ENCODE measurements at regions not wholly inside any gene's neighbourhood (a gene's known extent, or its start where the extent isn't known, plus 50 kb on each side); places are given as distances from the start of the nearest gene placed in this dataset.

DNA sequence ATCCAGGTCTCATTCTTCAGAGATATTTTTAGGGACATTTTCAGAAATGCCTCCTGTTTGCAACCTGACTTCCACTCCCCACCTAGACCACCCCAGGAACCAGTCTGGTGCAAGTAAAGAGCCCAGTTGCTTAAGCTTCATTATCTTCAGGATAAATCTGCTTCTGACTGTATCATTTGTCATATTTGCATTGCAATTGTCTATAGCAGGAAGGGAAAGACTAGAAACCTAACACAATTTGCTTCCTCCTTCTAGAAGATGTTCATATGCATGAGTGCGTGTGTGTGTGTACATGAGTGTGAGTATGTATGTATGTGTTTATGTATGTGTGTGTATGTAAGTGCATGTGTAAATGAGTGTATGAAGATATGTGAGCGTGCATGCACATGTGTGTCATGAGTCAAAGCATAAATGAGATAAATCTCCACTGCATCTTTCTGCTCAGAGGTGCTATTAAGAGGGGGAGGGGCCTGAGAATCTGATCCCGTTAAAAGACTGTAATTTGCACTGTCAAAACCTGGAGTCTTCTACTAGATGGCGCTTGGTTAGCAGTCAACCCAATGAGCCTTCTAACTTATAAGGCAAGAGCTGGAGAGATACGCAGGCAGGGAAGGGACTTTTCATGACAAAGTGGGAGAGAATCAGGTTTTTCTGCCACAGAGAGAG is 178.8 kb upstream of the KL start:
- Histone ChIP-seq H3K4me3 (ENCODE audit: insufficient read depth, low read depth, low read length) (no peak overlapping the region), H3K27ac (ENCODE audit: low read depth, low read length) (no peak overlapping the region), H3K4me2 (ENCODE audit: low read length) (no peak overlapping the region), H4K20me1 (ENCODE audit: insufficient read depth, low read length) (no peaks in the 10 kb centered on the region), H3K9me3 (ENCODE audit: insufficient read depth, low read depth, low read length) (no peaks in the 10 kb centered on the region), H3K79me2 (ENCODE audit: insufficient read depth, low read length) (no peaks in the 10 kb centered on the region), H3K36me3 (ENCODE audit: insufficient read depth, low read length) (no peaks in the 10 kb centered on the region), H3K4me1 (ENCODE audit: insufficient read depth, low read length) (peaks cover 7% of the 10 kb centered on the region), H3K9ac (ENCODE audit: low read length) (no peak overlapping the region), H2AFZ (ENCODE audit: low read depth, low read length) (no peak overlapping the region), H3K27me3 (ENCODE audit: insufficient read depth, low read length) (no peaks in the 10 kb centered on the region)
- Mint-ChIP-seq H3K9me3 (ENCODE audit: unreplicated experiment) (no peaks in the 10 kb centered on the region), H3K36me3 (ENCODE audit: low read depth, unreplicated experiment) (no peaks in the 10 kb centered on the region), H3K4me1 (ENCODE audit: low read depth, unreplicated experiment) (peaks cover 4% of the 10 kb centered on the region), H3K4me3 (ENCODE audit: unreplicated experiment) (no peak overlapping the region), H3K27me3 (ENCODE audit: low read depth, unreplicated experiment) (no peaks in the 10 kb centered on the region), H3K27ac (ENCODE audit: unreplicated experiment) (no peak overlapping the region)
- no peak for DNase-seq (ENCODE audit: low read depth)
- FAIRE-seq = no peak
- no peak for TF ChIP-seq EZH2 (IDR thresholded peaks at IDR 0.05; ENCODE audit: insufficient read depth, low read length)
- TF ChIP-seq, protein P1, sequence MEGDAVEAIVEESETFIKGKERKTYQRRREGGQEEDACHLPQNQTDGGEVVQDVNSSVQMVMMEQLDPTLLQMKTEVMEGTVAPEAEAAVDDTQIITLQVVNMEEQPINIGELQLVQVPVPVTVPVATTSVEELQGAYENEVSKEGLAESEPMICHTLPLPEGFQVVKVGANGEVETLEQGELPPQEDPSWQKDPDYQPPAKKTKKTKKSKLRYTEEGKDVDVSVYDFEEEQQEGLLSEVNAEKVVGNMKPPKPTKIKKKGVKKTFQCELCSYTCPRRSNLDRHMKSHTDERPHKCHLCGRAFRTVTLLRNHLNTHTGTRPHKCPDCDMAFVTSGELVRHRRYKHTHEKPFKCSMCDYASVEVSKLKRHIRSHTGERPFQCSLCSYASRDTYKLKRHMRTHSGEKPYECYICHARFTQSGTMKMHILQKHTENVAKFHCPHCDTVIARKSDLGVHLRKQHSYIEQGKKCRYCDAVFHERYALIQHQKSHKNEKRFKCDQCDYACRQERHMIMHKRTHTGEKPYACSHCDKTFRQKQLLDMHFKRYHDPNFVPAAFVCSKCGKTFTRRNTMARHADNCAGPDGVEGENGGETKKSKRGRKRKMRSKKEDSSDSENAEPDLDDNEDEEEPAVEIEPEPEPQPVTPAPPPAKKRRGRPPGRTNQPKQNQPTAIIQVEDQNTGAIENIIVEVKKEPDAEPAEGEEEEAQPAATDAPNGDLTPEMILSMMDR (IDR thresholded peaks at IDR 0.05; ENCODE audit: insufficient read depth, low read depth, low read length) = no peak

DNA sequence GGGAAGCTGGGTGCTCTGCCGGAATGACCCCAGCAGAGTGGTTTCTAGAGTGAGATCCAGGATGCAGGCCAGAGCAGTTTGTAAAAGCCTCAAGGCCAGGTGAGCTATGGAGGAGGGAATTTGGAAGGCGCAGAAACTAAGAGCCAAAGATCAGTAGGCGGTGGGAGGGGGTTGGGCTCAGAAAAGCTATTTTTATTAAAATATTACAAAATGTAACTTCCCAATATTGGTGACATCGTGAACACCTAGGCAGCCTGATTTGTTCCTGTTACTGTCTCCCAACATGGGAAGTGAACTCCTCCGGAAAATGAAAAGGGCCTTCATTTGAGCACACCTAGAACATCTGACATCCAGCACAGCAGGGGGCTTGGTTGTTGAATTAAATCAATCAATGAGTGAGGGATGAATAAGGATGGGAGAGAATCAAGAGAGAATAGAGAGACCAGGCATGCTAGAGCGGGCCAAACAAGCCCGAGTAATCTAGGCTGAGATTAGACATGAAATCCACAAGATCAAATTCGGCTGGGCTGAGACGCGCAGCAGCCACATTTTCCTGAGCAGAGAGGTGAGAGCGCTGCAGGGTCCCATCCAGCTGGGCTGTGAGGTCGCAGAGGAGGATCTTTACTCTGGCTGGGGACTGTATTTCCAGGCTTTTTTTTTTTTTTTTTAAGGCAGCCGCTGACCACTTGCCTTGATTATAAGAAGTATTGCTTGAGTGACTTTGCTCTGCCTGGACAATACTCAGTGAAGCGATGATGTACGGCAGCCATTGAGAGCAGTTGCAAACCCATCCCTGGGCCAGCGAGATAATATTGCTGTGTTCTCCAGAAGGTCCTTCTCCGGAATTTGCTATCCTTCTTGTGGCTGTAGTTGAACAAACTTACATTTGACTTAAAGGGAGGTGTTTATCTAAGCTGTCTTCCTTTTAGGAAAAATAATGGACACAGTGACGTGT is 178.0 kb upstream of the KL start:
- no peak overlapping the region for H3K9ac ChIP-seq (ENCODE audit: low read length)
- no peaks in the 10 kb centered on the region for H3K27me3 ChIP-seq (ENCODE audit: insufficient read depth, low read length)
- no peak overlapping the region for H3K4me2 ChIP-seq (ENCODE audit: low read length)
- H4K20me1 ChIP-seq (ENCODE audit: insufficient read depth, low read length) = no peaks in the 10 kb centered on the region
- no peaks in the 10 kb centered on the region for H3K9me3 ChIP-seq (ENCODE audit: insufficient read depth, low read depth, low read length)
- DNase-seq (ENCODE audit: low read depth) (no peak), FAIRE-seq (no peak)
- no peaks in the 10 kb centered on the region for H3K9me3 Mint-ChIP-seq (ENCODE audit: unreplicated experiment)
- no peaks in the 10 kb centered on the region for H3K36me3 Mint-ChIP-seq (ENCODE audit: low read depth, unreplicated experiment)
- H3K4me3 Mint-ChIP-seq (ENCODE audit: unreplicated experiment) = no peak overlapping the region
- no peak for TF ChIP-seq EZH2 (IDR thresholded peaks at IDR 0.05; ENCODE audit: insufficient read depth, low read length)
- TF ChIP-seq, protein P1 (IDR thresholded peaks at IDR 0.05; ENCODE audit: insufficient read depth, low read depth, low read length) = no peak
- no peak overlapping the region for H3K27ac ChIP-seq (ENCODE audit: low read depth, low read length)
- H3K27me3 Mint-ChIP-seq (ENCODE audit: low read depth, unreplicated experiment) = no peaks in the 10 kb centered on the region
- H3K36me3 ChIP-seq (ENCODE audit: insufficient read depth, low read length) = no peaks in the 10 kb centered on the region
- peak overlapping the region; percentile 19 for H2AFZ ChIP-seq (ENCODE audit: low read depth, low read length)
- H3K4me1 Mint-ChIP-seq (ENCODE audit: low read depth, unreplicated experiment) = peaks cover 4% of the 10 kb centered on the region
- H3K79me2 ChIP-seq (ENCODE audit: insufficient read depth, low read length) = no peaks in the 10 kb centered on the region
- H3K4me1 ChIP-seq (ENCODE audit: insufficient read depth, low read length) = peaks cover 7% of the 10 kb centered on the region
- H3K27ac Mint-ChIP-seq (ENCODE audit: unreplicated experiment) = no peak overlapping the region
- H3K4me3 ChIP-seq (ENCODE audit: insufficient read depth, low read depth, low read length) = no peak overlapping the region
